ENCODE measurements at regions not wholly inside any gene's neighbourhood (a gene's known extent, or its start where the extent isn't known, plus 50 kb on each side); places are given as distances from the start of the nearest gene placed in this dataset.

DNA sequence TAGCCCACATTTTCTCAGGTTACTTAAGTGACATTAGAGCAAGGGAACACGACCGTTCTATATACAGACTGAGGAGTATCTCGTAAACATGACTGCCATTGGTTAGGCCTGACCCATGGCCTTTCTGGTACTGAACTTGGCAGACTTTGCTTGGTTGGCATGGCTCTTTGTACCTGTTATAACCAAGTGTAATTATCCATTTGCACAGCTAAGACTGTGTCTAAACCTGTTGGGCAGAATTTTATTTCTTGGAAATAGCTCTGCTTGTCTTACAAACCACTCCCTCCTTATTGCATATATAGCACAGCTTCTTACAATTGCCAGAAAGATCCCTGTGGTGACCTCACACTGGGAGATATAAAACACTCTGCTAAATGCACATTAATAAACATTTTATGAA is 106.9 kb downstream of the P2RY1 start:
- TF ChIP-seq RAD21 (IDR thresholded peaks at IDR 0.05; ENCODE audit: low read depth): no peak
- TF ChIP-seq FOXM1 (IDR thresholded peaks at IDR 0.05; ENCODE audit: borderline replicate concordance, low read depth): no peak
- TF ChIP-seq ZBTB7A (IDR thresholded peaks at IDR 0.05; ENCODE audit: low read depth): no peak
- TF ChIP-seq REST (IDR thresholded peaks at IDR 0.05; ENCODE audit: low read depth): no peak
- no peak for TF ChIP-seq MAX (IDR thresholded peaks at IDR 0.05)
- TF ChIP-seq, protein P1, sequence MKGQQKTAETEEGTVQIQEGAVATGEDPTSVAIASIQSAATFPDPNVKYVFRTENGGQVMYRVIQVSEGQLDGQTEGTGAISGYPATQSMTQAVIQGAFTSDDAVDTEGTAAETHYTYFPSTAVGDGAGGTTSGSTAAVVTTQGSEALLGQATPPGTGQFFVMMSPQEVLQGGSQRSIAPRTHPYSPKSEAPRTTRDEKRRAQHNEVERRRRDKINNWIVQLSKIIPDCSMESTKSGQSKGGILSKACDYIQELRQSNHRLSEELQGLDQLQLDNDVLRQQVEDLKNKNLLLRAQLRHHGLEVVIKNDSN (IDR thresholded peaks at IDR 0.05): no peak
- no peak for TF ChIP-seq TAF1 (IDR thresholded peaks at IDR 0.05; ENCODE audit: low read depth)
- no peak for TF ChIP-seq TEAD4 (IDR thresholded peaks at IDR 0.05)
- no peak for TF ChIP-seq EP300 (IDR thresholded peaks at IDR 0.05; ENCODE audit: borderline replicate concordance)
- no peak for TF ChIP-seq TCF12 (IDR thresholded peaks at IDR 0.05; ENCODE audit: low read depth)
- TF ChIP-seq NFIC (IDR thresholded peaks at IDR 0.05): no peak
- TF ChIP-seq CEBPB (IDR thresholded peaks at IDR 0.05): no peak

Data from Ishikawa (cell line).